ENCODE measurements at regions not wholly inside any gene's neighbourhood (a gene's known extent, or its start where the extent isn't known, plus 50 kb on each side); places are given as distances from the start of the nearest gene placed in this dataset.

DNA sequence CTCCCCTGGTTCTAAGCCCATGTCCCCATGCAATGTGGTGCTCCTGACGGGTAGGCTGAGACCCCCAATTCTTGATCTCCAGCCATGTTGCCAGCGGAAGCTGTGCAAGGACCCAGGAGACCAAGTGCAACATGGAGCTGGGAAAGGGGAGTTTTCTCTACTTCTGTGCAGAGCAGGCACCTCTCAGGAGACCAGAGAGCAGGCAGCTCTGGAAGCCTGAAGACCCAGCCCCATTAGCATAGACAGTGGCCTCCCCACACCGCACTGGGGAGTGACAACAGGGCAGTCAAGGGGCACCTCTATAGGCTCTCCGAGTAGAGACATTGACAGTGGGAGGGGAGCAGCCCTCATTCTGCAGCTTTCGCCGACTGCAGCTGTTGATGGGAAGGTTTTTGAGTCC is 410.2 kb downstream of the MATN1 start:
- no peak overlapping the region for H3K4me3 ChIP-seq (ENCODE audit: low read depth, low read length)
- TF ChIP-seq, protein P1, sequence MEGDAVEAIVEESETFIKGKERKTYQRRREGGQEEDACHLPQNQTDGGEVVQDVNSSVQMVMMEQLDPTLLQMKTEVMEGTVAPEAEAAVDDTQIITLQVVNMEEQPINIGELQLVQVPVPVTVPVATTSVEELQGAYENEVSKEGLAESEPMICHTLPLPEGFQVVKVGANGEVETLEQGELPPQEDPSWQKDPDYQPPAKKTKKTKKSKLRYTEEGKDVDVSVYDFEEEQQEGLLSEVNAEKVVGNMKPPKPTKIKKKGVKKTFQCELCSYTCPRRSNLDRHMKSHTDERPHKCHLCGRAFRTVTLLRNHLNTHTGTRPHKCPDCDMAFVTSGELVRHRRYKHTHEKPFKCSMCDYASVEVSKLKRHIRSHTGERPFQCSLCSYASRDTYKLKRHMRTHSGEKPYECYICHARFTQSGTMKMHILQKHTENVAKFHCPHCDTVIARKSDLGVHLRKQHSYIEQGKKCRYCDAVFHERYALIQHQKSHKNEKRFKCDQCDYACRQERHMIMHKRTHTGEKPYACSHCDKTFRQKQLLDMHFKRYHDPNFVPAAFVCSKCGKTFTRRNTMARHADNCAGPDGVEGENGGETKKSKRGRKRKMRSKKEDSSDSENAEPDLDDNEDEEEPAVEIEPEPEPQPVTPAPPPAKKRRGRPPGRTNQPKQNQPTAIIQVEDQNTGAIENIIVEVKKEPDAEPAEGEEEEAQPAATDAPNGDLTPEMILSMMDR (IDR thresholded peaks at IDR 0.05; ENCODE audit: low read depth, low read length, missing control alignments): no peak
- H3K27me3 ChIP-seq (replicated peaks): no peaks in the 10 kb centered on the region
- H3K27ac ChIP-seq: no peak overlapping the region
- no peaks in the 10 kb centered on the region for H3K36me3 ChIP-seq (replicated peaks)
- in situ Hi-C loops (cut with HindIII; ENCODE audit: low pct_ligation_motif_present, low sequenced_read_pairs): no loop called here
- DNase-seq: no peak

DNA sequence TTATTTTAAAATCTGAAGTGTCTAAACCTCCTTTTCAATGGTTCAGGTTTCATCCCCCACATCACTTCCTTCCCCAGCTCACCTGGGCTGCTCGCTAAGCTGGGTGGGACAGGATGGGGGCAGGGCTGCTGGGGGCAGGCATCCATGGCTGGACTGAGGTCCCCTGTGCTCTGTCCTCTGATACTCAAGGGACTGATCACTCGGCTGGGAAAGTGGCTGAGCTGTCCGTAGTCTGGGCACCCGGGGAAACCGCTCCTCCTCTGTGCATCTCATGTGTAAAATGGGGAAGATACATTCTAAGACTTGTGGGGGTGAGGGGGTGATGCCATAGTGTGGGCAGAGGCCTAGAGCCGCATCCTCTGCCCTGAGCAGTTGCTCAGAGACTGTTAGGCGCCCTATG is 411.2 kb downstream of the MATN1 start:
- H3K36me3 ChIP-seq (replicated peaks): no peaks in the 10 kb centered on the region
- no peak overlapping the region for H3K27ac ChIP-seq
- no peaks in the 10 kb centered on the region for H3K27me3 ChIP-seq (replicated peaks)
- H3K4me3 ChIP-seq (ENCODE audit: low read depth, low read length): no peak overlapping the region
- DNase-seq: no peak
- in situ Hi-C loops (cut with HindIII; ENCODE audit: low pct_ligation_motif_present, low sequenced_read_pairs): no loop called here
- TF ChIP-seq, protein P1 (IDR thresholded peaks at IDR 0.05; ENCODE audit: low read depth, low read length, missing control alignments): no peak

DNA sequence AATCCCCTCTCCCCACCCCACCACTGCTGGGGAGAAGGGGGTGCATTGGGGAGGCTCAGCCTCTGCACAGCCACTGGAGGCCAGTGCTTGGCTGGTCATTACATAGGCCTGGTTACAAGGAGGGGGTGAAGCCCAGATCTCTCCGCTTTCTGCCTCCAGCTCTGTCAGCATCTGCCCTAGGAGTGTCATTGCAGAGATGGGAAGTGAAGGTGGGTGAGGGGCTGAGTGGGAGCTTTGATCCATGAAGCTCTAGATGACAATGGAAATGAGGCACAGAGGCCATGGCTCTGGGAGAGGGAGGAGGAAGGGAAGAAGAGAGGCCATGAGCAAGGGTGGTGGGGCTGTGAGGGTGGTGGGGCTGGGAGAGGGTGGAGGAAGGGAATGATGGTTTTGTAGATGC is 411.6 kb downstream of the MATN1 start:
- Histone ChIP-seq H3K27me3 (replicated peaks) (no peaks in the 10 kb centered on the region), H3K4me3 (ENCODE audit: low read depth, low read length) (no peak overlapping the region), H3K27ac (no peak overlapping the region), H3K36me3 (replicated peaks) (no peaks in the 10 kb centered on the region)
- TF ChIP-seq, protein P1 (IDR thresholded peaks at IDR 0.05; ENCODE audit: low read depth, low read length, missing control alignments): no peak
- no peak for DNase-seq
- in situ Hi-C loops (cut with HindIII; ENCODE audit: low pct_ligation_motif_present, low sequenced_read_pairs): no loop called here

DNA sequence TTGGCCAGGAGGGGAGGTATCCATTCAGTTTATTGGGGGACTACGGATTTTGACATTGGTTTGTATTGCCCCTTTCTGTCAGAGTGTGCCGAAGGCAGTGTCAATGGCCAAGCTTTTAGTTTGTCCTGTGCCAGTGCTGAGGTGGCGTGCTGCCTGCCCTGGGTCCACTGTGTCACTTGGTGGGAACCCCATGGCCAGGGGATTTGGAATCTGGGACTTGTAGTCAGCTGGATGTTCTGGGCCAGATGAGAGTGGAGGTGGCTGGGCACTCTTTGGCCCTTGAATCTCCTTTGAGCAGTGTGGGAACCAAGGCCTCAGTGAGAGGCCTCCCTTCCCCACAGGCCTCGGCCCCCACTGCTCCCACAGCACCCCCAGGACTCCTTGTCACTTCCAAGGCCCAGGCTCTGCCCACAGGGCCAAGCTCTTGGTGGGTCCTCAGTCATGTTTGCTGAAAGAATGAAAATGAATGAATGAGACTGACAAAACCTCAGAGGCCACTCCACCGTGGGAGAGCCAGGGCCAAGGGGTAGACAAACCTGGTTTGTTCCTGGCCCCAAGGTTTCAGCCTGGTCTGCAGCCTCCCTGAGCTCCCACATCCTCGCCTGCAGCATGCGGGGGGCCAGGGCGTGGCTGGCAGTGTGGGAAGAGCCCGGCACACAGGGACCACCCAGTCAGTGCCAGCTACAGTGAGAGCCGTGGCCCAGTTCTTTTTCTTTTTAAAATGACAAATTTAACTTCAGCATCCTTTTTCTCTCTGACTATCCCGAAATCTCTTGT is 412.2 kb downstream of the MATN1 start:
- H3K27ac ChIP-seq: no peak overlapping the region
- no peak for DNase-seq
- in situ Hi-C loops (cut with HindIII; ENCODE audit: low pct_ligation_motif_present, low sequenced_read_pairs): no loop called here
- H3K27me3 ChIP-seq (replicated peaks): no peaks in the 10 kb centered on the region
- no peak overlapping the region for H3K4me3 ChIP-seq (ENCODE audit: low read depth, low read length)
- TF ChIP-seq, protein P1 (IDR thresholded peaks at IDR 0.05; ENCODE audit: low read depth, low read length, missing control alignments): no peak
- H3K36me3 ChIP-seq (replicated peaks): no peaks in the 10 kb centered on the region

DNA sequence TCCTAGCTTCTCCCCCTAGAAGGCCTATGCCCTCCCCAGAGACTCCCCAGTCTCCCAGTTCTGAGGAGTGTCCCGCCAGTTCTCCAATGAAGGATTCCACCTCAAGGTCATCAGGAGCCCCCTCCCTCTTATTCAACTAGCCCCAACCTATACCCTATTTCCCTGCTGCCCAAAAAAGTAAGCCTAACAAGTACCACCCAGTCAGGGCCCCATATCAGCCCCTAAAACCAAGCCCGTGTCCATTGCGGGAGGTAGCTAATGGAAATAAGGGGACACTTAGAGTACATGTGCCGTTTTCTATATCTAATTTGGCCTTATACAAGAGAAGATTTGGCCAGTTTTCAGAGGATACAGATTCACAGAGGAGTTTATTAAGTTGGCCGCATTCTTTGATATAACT is 416.2 kb downstream of the MATN1 start:
- DNase-seq: no peak
- no peaks in the 10 kb centered on the region for H3K27me3 ChIP-seq (replicated peaks)
- H3K27ac ChIP-seq: no peak overlapping the region
- no peaks in the 10 kb centered on the region for H3K36me3 ChIP-seq (replicated peaks)
- no peak overlapping the region for H3K4me3 ChIP-seq (ENCODE audit: low read depth, low read length)
- in situ Hi-C loops (cut with HindIII; ENCODE audit: low pct_ligation_motif_present, low sequenced_read_pairs): no loop called here
- TF ChIP-seq, protein P1 (IDR thresholded peaks at IDR 0.05; ENCODE audit: low read depth, low read length, missing control alignments): no peak

DNA sequence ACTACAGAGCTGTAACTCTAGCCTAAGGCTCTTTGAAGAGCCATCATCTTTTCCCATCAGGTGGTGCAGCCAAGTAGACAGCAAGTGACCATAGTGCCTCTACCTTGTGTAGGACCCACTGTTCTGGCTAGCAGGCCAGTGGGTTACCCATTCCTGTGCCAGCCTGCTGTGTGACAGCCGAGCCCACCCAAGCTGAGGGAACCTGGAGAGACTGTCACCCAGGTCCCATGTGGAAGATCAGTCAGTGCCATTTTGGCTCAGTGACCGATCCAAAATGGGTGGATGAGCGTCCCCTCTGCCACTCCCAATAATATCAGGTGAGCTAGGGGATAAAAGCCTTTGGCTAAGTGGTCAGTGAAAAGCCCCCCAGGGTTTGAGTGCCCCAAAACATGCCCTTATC is 417.9 kb downstream of the MATN1 start:
- in situ Hi-C loops (cut with HindIII; ENCODE audit: low pct_ligation_motif_present, low sequenced_read_pairs): no loop called here
- no peaks in the 10 kb centered on the region for H3K36me3 ChIP-seq (replicated peaks)
- H3K4me3 ChIP-seq (ENCODE audit: low read depth, low read length): no peak overlapping the region
- H3K27ac ChIP-seq: no peak overlapping the region
- no peaks in the 10 kb centered on the region for H3K27me3 ChIP-seq (replicated peaks)
- no peak for DNase-seq
- TF ChIP-seq, protein P1 (IDR thresholded peaks at IDR 0.05; ENCODE audit: low read depth, low read length, missing control alignments): no peak
